Endothelial cell of umbilical vein (primary cell): ENCODE measurements at regions not wholly inside any gene's neighbourhood (a gene's known extent, or its start where the extent isn't known, plus 50 kb on each side); places are given as distances from the start of the nearest gene placed in this dataset.

ENCODE experiments used
- CTCF ChIP-seq, 2 donors: IDR thresholded peaks; 1 replicate in 1 of 2; 2 replicates in 1 of 2; pipeline ENCODE4 v1.5.1; 2011; ENCODE audit warnings: low read length in 2 of 2, mild to moderate bottlenecking in 2 of 2, moderate library complexity in 2 of 2, control low read depth in 1 of 2, inconsistent platforms in 1 of 2, low read depth in 1 of 2; ENCODE audit not compliant: insufficient read depth in 1 of 2; ENCODE audit errors: extremely low read depth in 1 of 2
- EZH2 ChIP-seq: IDR thresholded peaks from 2 replicates; pipeline ENCODE4 v1.6.1; 2012; ENCODE audit warnings: borderline replicate concordance, low read depth, mild to moderate bottlenecking, moderate library complexity, low read length, inconsistent platforms; ENCODE audit not compliant: severe bottlenecking
- FOS ChIP-seq: IDR thresholded peaks from 2 replicates; pipeline ENCODE4 v1.6.1; 2011; ENCODE audit warnings: mild to moderate bottlenecking, low read length, moderate library complexity, borderline replicate concordance; ENCODE audit not compliant: insufficient read depth
- JUN ChIP-seq: IDR thresholded peaks from 2 replicates; pipeline ENCODE4 v1.6.1; 2011; ENCODE audit warnings: borderline replicate concordance, low read depth; ENCODE audit not compliant: insufficient read length, insufficient read depth
- MAX ChIP-seq: IDR thresholded peaks from 2 replicates; pipeline ENCODE4 v1.6.1; 2011; ENCODE audit not compliant: insufficient read depth, insufficient read length
- MYC ChIP-seq: IDR thresholded peaks from one replicate; pipeline ENCODE4 v1.6.1; 2011; ENCODE audit warnings: mild to moderate bottlenecking, low read depth, low read length
- POLR2A ChIP-seq: IDR thresholded peaks from 2 replicates; pipeline ENCODE4 v1.6.1; 2012; ENCODE audit warnings: low read depth, mild to moderate bottlenecking, control low read depth, low read length
- POLR2AphosphoS5 ChIP-seq: IDR thresholded peaks from 2 replicates; pipeline ENCODE4 v1.6.1; 2012; ENCODE audit warnings: low read depth, mild to moderate bottlenecking, control low read depth, low read length, moderate library complexity; ENCODE audit not compliant: insufficient read depth

- TF ChIP-seq POLR2AphosphoS5 = no peak
- no peak for TF ChIP-seq FOS
- TF ChIP-seq CTCF (IDR thresholded peaks at IDR 0.05; ENCODE audit: extremely low read depth in 1 of 2, insufficient read depth in 1 of 2, low read depth in 1 of 2, low read length in 2 of 2) = no peak
- TF ChIP-seq JUN = no peak
- TF ChIP-seq POLR2A = no peak
- TF ChIP-seq EZH2 = no peak
- TF ChIP-seq MYC = no peak
- TF ChIP-seq MAX = no peak
These were observed 311.5 kb downstream of the CNTN3 start for GRCh38 chr3:74302969-74303368.
